Chondrocyte (in vitro differentiated cells): ENCODE measurements at regions not wholly inside any gene's neighbourhood (a gene's known extent, or its start where the extent isn't known, plus 50 kb on each side); places are given as distances from the start of the nearest gene placed in this dataset.
"Not testable (repeated sequence)": the region's sequence is repeated elsewhere in the genome, so short reads cannot be mapped to it uniquely, and the experiment has no call there.

ENCODE experiments used
- DNase-seq: peaks from one replicate; pipeline ENCODE4 v3.0.0; 2021; ENCODE audit warnings: mixed read lengths, low spot score
- H3K27ac Mint-ChIP-seq: one replicate; pipeline ENCODE4 v1.8.0; 2021; ENCODE audit warnings: mild to moderate bottlenecking, moderate library complexity, mixed read lengths; ENCODE audit not compliant: unreplicated experiment
- H3K27me3 Mint-ChIP-seq: 2 replicates; pipeline ENCODE4 v1.8.0; 2021; ENCODE audit warnings: low read depth, mixed read lengths
- H3K36me3 Mint-ChIP-seq: 2 replicates; pipeline ENCODE4 v1.8.0; 2021; ENCODE audit warnings: low read depth, mixed read lengths
- H3K4me1 Mint-ChIP-seq: 2 replicates; pipeline ENCODE4 v1.8.0; 2021; ENCODE audit warnings: low read depth, mild to moderate bottlenecking, mixed read lengths
- H3K4me3 Mint-ChIP-seq: one replicate; pipeline ENCODE4 v1.8.0; 2021; ENCODE audit warnings: mild to moderate bottlenecking, moderate library complexity, mixed read lengths; ENCODE audit not compliant: unreplicated experiment
- H3K9me3 Mint-ChIP-seq: 2 replicates; pipeline ENCODE4 v1.8.0; 2021; ENCODE audit warnings: low read depth, mixed read lengths
- CTCF ChIP-seq: fragments of 200-600 bp; sonication (generic); IDR thresholded peaks from 2 replicates; pipeline ENCODE4 v1.5.0; 2021; ENCODE audit warnings: antibody characterized with exemption, mild to moderate bottlenecking, moderate library complexity

- no peaks in the 10 kb centered on the region for H3K4me1 Mint-ChIP-seq
- no peaks in the 10 kb centered on the region for H3K36me3 Mint-ChIP-seq
- no peak for TF ChIP-seq CTCF
- H3K4me3 Mint-ChIP-seq, result no peak overlapping the region
- peaks cover 15% of the 10 kb centered on the region for H3K9me3 Mint-ChIP-seq
- H3K27ac Mint-ChIP-seq, result no peak overlapping the region
- no peak for DNase-seq
- H3K27me3 Mint-ChIP-seq, result no peaks in the 10 kb centered on the region
Observed at GRCh38 chrX:35442421-35442820, 355.7 kb upstream of the MAGEB16 start.

GRCh38 chrX:35443091-35443582 is 355.0 kb upstream of the MAGEB16 start:
- not testable (repeated sequence) for H3K27me3 Mint-ChIP-seq, DNase-seq, H3K4me3 Mint-ChIP-seq, H3K36me3 Mint-ChIP-seq, H3K4me1 Mint-ChIP-seq, H3K27ac Mint-ChIP-seq
- peaks cover 15% of the 10 kb centered on the region for H3K9me3 Mint-ChIP-seq

- no peak for TF ChIP-seq CTCF
- Mint-ChIP-seq H3K4me1 (no peaks in the 10 kb centered on the region), H3K9me3 (peaks cover 12% of the 10 kb centered on the region), H3K27me3 (no peaks in the 10 kb centered on the region), H3K4me3 (no peak overlapping the region), H3K36me3 (no peaks in the 10 kb centered on the region), H3K27ac (no peak overlapping the region)
- DNase-seq, result no peak
Observed at GRCh38 chrX:35444671-35445355, 353.3 kb upstream of the MAGEB16 start.

GRCh38 chrX:35445912-35446311 is 352.2 kb upstream of the MAGEB16 start:
- H3K4me1 Mint-ChIP-seq, result no peaks in the 10 kb centered on the region
- DNase-seq, result no peak
- no peak for TF ChIP-seq CTCF
- H3K27ac Mint-ChIP-seq, result no peak overlapping the region
- H3K27me3 Mint-ChIP-seq, result no peaks in the 10 kb centered on the region
- H3K36me3 Mint-ChIP-seq, result no peaks in the 10 kb centered on the region
- H3K9me3 Mint-ChIP-seq, result peaks cover 11% of the 10 kb centered on the region
- H3K4me3 Mint-ChIP-seq, result no peak overlapping the region

GRCh38 chrX:35456891-35457290 is 341.3 kb upstream of the MAGEB16 start:
- peaks cover 1% of the 10 kb centered on the region for H3K27me3 Mint-ChIP-seq
- no peak for TF ChIP-seq CTCF
- no peak for DNase-seq
- no peak overlapping the region for H3K4me3 Mint-ChIP-seq
- H3K4me1 Mint-ChIP-seq, result no peaks in the 10 kb centered on the region
- H3K27ac Mint-ChIP-seq, result no peak overlapping the region
- no peaks in the 10 kb centered on the region for H3K36me3 Mint-ChIP-seq
- H3K9me3 Mint-ChIP-seq, result peaks cover 6% of the 10 kb centered on the region

- Mint-ChIP-seq H3K4me3 (no peak overlapping the region), H3K27ac (no peak overlapping the region)
Observed at GRCh38 chrX:35458142-35458541, 340.0 kb upstream of the MAGEB16 start.

More at GRCh38 chrX:35458142-35458541, 340.0 kb upstream of the MAGEB16 start:
- peaks cover 1% of the 10 kb centered on the region for H3K27me3 Mint-ChIP-seq
- no peaks in the 10 kb centered on the region for H3K36me3 Mint-ChIP-seq
- no peak for DNase-seq
- no peak for TF ChIP-seq CTCF
- H3K4me1 Mint-ChIP-seq, result no peaks in the 10 kb centered on the region
- peaks cover 9% of the 10 kb centered on the region for H3K9me3 Mint-ChIP-seq
